VCaP (cell line): ENCODE measurements at regions not wholly inside any gene's neighbourhood (a gene's known extent, or its start where the extent isn't known, plus 50 kb on each side); places are given as distances from the start of the nearest gene placed in this dataset.

ENCODE experiments used
- H3K27ac ChIP-seq: fragments of 450-650 bp; 2 replicates; pipeline ENCODE4 v1.5.1; 2017
- TF ChIP-seq, protein P1 (sequence below): fragments of 450-650 bp; conservative IDR thresholded peaks from 2 replicates; pipeline ENCODE4 v1.5.1; 2017; ENCODE audit warnings: mild to moderate bottlenecking, moderate library complexity

DNA sequence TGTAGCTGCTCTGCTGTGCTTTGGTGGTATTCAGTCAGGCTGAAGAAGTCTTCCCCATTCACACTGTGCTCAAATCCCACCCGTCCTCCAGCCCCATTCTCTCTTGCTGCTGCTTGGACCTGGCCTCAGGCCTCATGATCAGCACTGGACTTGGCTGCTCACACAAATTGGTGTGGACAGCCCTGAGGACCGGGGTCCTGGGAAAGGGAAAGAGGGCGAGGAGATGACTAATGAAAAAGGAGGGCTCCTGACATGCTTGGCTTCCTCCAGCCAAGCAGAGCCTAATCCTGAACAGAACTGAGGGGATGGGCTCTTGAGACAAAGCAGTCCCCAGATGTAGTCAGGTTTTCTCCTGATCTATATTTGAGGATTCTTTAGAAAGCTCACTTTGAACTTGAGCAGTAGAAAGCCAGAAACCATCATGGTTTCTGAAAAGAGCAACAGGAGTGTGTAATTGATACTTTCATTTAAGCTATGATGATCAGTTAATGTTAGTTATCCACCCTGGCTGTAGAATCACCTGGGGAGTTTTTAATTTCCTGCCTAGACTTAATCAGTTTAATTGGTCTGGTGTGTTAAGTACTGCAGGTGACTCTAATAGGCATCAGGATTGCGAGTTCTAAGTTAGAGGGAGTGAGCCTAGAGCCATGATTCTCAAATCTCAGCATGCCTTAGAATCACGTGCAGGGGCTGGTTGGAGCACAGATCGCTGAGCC is 79.4 kb upstream of the THBS1 start:
- no peak overlapping the region for H3K27ac ChIP-seq

DNA sequence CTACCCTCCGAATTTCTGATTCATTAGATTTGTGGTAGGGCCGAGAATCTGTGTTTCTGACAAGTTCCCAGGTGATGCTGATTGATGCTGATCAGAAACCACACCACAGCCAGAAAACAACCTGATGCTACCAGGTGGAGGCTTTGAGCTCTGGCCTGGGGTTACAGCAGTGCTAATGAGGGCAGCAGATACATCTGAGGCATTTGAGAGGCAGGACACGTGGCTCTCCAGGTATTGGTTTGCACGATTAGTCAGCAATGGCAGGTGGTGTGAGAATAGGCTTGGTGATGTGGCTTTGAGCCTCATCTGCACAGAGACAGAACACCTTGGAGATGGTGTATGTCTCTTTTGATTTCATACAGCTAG is 78.8 kb upstream of the THBS1 start:
- TF ChIP-seq, protein P1, sequence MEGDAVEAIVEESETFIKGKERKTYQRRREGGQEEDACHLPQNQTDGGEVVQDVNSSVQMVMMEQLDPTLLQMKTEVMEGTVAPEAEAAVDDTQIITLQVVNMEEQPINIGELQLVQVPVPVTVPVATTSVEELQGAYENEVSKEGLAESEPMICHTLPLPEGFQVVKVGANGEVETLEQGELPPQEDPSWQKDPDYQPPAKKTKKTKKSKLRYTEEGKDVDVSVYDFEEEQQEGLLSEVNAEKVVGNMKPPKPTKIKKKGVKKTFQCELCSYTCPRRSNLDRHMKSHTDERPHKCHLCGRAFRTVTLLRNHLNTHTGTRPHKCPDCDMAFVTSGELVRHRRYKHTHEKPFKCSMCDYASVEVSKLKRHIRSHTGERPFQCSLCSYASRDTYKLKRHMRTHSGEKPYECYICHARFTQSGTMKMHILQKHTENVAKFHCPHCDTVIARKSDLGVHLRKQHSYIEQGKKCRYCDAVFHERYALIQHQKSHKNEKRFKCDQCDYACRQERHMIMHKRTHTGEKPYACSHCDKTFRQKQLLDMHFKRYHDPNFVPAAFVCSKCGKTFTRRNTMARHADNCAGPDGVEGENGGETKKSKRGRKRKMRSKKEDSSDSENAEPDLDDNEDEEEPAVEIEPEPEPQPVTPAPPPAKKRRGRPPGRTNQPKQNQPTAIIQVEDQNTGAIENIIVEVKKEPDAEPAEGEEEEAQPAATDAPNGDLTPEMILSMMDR = no peak
- H3K27ac ChIP-seq = no peak overlapping the region

More for the DNA sequence above, 79.4 kb upstream of the THBS1 start:
- TF ChIP-seq, protein P1 = no peak

DNA sequence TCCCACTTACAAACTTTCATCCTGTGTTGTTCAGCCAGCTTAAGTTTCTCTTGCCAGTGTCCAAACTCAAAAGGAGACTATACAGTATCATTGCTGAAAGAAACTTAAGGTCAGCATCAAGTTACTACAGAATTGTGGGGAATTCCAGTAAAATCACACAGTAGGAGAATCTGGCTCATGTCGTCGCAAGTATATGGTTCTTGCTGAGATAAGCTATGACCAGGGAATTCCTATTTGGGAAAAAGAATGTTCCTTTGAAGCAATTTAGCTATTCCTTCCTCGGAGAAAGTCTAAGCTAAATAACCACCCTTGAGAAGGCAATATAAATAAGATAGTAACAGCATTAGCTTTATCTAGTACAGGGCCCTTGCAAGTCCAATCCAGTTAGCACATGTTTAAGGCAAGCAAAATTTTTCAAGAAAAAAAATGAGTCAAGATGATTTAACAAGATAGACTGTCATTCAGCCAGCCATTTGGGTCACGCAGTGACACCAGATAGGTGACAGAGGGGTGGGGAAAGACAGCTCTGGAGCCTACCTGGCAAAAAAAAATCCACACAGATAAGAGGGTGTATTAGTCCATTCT is 78.2 kb upstream of the THBS1 start:
- H3K27ac ChIP-seq = no peak overlapping the region
- TF ChIP-seq, protein P1 = no peak

DNA sequence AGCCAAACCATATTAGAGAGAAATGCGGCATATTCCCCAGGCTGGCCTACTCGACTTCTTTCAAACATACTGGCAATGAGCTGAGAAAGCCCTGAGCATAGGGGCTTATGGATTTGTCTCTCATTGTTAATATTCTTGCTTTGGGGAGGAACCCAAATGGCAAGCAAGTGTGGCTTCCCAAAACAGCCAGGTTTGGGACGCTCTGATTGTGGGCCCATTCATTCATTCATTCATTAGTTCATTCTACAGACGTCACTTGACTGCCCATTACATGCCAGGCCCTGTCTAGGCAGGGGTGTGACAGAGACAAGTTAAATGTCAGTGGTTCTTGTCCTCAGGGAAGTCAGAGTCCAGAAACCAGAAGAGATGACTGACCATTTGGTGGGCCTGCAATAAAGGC is 77.4 kb upstream of the THBS1 start:
- H3K27ac ChIP-seq = no peak overlapping the region
- TF ChIP-seq, protein P1 = no peak

DNA sequence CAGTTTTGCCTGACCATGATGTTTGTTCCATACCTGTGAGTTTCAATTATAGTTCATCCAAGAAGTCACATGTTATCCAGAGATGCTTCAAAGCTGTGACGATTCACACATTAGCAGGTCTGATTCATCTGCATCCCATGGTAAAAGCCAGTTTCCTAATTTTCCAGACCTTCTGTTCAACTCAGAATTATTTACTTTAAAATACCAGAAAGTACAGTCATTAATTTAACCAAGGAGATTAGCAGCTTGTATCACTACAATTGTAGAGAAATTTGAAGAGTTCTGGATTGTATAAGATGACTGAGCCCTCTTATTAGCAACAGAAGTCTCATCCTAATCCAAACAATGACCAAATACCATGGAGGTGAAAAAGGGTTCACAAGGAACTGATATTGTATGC is 76.1 kb upstream of the THBS1 start:
- TF ChIP-seq, protein P1 = no peak
- H3K27ac ChIP-seq = no peak overlapping the region

DNA sequence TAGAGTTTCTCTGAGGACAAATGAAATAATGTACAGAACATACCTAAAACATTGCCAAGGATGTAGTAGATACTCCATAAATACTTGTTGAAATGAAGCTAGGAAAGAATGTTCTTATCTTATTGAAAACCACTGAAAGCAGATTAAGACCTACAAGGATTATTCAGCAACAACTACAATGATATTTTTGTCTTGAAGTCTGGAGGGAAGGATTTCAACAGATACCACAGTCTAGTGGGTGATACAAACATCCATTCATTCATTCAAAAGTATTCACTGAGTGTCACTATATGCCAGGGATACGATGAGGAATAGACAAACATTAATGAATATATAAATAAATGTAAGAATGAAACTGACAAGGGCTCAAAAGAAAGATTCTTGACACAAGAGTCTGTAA is 74.7 kb upstream of the THBS1 start:
- no peak overlapping the region for H3K27ac ChIP-seq
- TF ChIP-seq, protein P1 = no peak

DNA sequence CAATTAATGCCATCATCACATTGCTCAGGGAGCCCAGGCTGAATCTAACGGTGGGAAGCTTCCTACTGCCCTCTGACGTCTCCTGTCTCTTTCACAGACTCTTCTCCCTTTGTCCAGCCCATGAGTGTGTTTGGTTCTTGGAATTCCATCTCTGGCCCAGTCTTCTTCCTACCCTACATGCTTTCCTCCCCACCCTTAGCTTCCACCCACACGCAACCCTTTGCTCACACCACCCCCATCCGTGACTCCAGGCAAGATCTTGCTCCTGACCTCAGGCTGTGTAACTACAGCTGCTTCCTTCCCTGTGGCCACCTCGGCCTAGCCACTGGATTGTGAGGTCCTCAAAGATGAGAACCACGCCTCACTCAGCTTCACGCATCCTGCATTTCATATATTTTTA is 72.3 kb upstream of the THBS1 start:
- H3K27ac ChIP-seq = no peak overlapping the region
- TF ChIP-seq, protein P1 = no peak
